ENCODE measurements at regions not wholly inside any gene's neighbourhood (a gene's known extent, or its start where the extent isn't known, plus 50 kb on each side); places are given as distances from the start of the nearest gene placed in this dataset.

GRCh38 chr2:8422450-8422800 is 259.4 kb upstream of the ID2 start:
- no peak for TF ChIP-seq POLR2A (IDR thresholded peaks at IDR 0.05)
- no peak for TF ChIP-seq CTCF (IDR thresholded peaks at IDR 0.05)

All from heart left ventricle (tissue), 13 donors.